CD14-positive monocyte (primary cell): ENCODE measurements at regions not wholly inside any gene's neighbourhood (a gene's known extent, or its start where the extent isn't known, plus 50 kb on each side); places are given as distances from the start of the nearest gene placed in this dataset.

ENCODE experiments used
- DNase-seq, 3 donors: peaks; one replicate each; pipeline ENCODE4 v3.0.0-alpha.2; 2011 to 2022
- H2AFZ ChIP-seq: 2 replicates; pipeline ENCODE4 v1.6.0; 2012; ENCODE audit warnings: mild to moderate bottlenecking, low read depth, low read length, inconsistent platforms; ENCODE audit not compliant: insufficient read depth, poor library complexity, severe bottlenecking
- H3K27ac ChIP-seq, 2 donors: 1 replicate in 1 of 2; 2 replicates in 1 of 2; pipeline ENCODE4 v1.5.1; 2012 to 2013; ENCODE audit warnings: low read length in 2 of 2, control low read depth in 1 of 2, inconsistent platforms in 1 of 2, low read depth in 1 of 2, mild to moderate bottlenecking in 1 of 2
- H3K27me3 ChIP-seq, 2 donors: one replicate each; pipeline versions ENCODE4 v1.6.0 to v1.6.1; 2011 to 2013; ENCODE audit warnings: low read length in 2 of 2; ENCODE audit not compliant: control insufficient read depth in 2 of 2, insufficient read depth in 2 of 2
- H3K36me3 ChIP-seq, 2 donors: replicated peaks in 1 of 2; 1 replicate in 1 of 2; 2 replicates in 1 of 2; pipeline versions ENCODE4 v1.5.1 to v1.6.1; 2012 to 2013; ENCODE audit warnings: low read length in 2 of 2, control low read depth in 1 of 2, inconsistent platforms in 1 of 2, mild to moderate bottlenecking in 1 of 2; ENCODE audit not compliant: insufficient read depth in 2 of 2, control insufficient read depth in 1 of 2
- H3K4me1 ChIP-seq, 2 donors: 1 replicate in 1 of 2; 2 replicates in 1 of 2; pipeline versions ENCODE4 v1.5.1 to v1.6.1; 2012 to 2013; ENCODE audit warnings: low read length in 2 of 2, control low read depth in 1 of 2, inconsistent platforms in 1 of 2, mild to moderate bottlenecking in 1 of 2, moderate library complexity in 1 of 2; ENCODE audit not compliant: insufficient read depth in 2 of 2, control insufficient read depth in 1 of 2
- H3K4me2 ChIP-seq: replicated peaks from 2 replicates; pipeline ENCODE3; 2012; ENCODE audit warnings: low read length, moderate library complexity, mild to moderate bottlenecking; ENCODE audit not compliant: poor library complexity, severe bottlenecking; ENCODE audit errors: extremely low read depth
- H3K4me3 ChIP-seq, 3 experiments: fragments of 200-600 bp in 1 of 3; sonication (generic) in 1 of 3; replicated peaks in 1 of 3; 1 replicate in 2 of 3; 2 replicates in 1 of 3; pipeline ENCODE4 v1.5.1; 2011 to 2013; ENCODE audit warnings: low read length in 3 of 3, mild to moderate bottlenecking in 3 of 3, control low read depth in 2 of 3, low read depth in 2 of 3, inconsistent platforms in 1 of 3, moderate library complexity in 1 of 3
- H3K79me2 ChIP-seq: 2 replicates; pipeline ENCODE4 v1.6.0; 2012; ENCODE audit warnings: mild to moderate bottlenecking, control low read depth, inconsistent platforms, low read length, moderate library complexity; ENCODE audit not compliant: insufficient read depth
- H3K9ac ChIP-seq: 2 replicates; pipeline ENCODE4 v1.6.0; 2017; ENCODE audit warnings: low read length, mild to moderate bottlenecking; ENCODE audit not compliant: insufficient read depth, poor library complexity, severe bottlenecking
- H3K9me3 ChIP-seq, 2 donors: replicated peaks in 1 of 2; 1 replicate in 1 of 2; 2 replicates in 1 of 2; pipeline versions ENCODE4 v1.5.1 to v1.6.1; 2012 to 2013; ENCODE audit warnings: low read length in 2 of 2, control low read depth in 1 of 2; ENCODE audit not compliant: control insufficient read depth in 1 of 2, insufficient read depth in 1 of 2
- H4K20me1 ChIP-seq: 2 replicates; pipeline ENCODE4 v1.6.0; 2012; ENCODE audit warnings: mild to moderate bottlenecking, low read length, control low read depth, moderate library complexity; ENCODE audit not compliant: insufficient read depth
- H3K27ac Mint-ChIP-seq, 7 donors: one replicate each; pipeline ENCODE4 v1.8.0; 2020; ENCODE audit warnings: mild to moderate bottlenecking in 7 of 7, mixed read lengths in 7 of 7, moderate library complexity in 6 of 7, inconsistent platforms in 2 of 7
- H3K27me3 Mint-ChIP-seq, 3 donors: one replicate each; pipeline ENCODE4 v1.8.0; 2021 to 2022; ENCODE audit warnings: low read depth in 3 of 3, mild to moderate bottlenecking in 3 of 3, mixed read lengths in 3 of 3, moderate library complexity in 3 of 3, inconsistent platforms in 1 of 3
- H3K36me3 Mint-ChIP-seq, 2 donors: one replicate each; pipeline ENCODE4 v1.8.0; 2020; ENCODE audit warnings: mixed read lengths in 2 of 2, inconsistent platforms in 1 of 2, mild to moderate bottlenecking in 1 of 2
- H3K4me1 Mint-ChIP-seq: one replicate; pipeline ENCODE4 v1.8.0; 2020; ENCODE audit warnings: mild to moderate bottlenecking, mixed read lengths
- H3K4me3 Mint-ChIP-seq, 2 donors: one replicate each; pipeline ENCODE4 v1.8.0; 2020; ENCODE audit warnings: mild to moderate bottlenecking in 2 of 2, mixed read lengths in 2 of 2, moderate library complexity in 1 of 2
- H3K9me3 Mint-ChIP-seq, 7 donors: one replicate each; pipeline ENCODE4 v1.8.0; 2020 to 2022; ENCODE audit warnings: mixed read lengths in 7 of 7, mild to moderate bottlenecking in 6 of 7, moderate library complexity in 6 of 7, inconsistent platforms in 2 of 7
- WGBS: methylation state at CpG from one replicate; pipeline ENCODE4 v1.1.5; 2013; ENCODE audit warnings: missing lambda C conversion rate; ENCODE audit not compliant: insufficient coverage; 5-methylcytosine and 5-hydroxymethylcytosine counted together
- intact Hi-C, 2 donors: fragments of 100-400 bp; cut with micrococcal nuclease; formaldehyde crosslinking; loops; one replicate each; pipeline versions ENCODE4 v1.15.0 to v1.15.1; 2023
- TF ChIP-seq, protein P1 (sequence below): fragments of 200-600 bp; IDR thresholded peaks from one replicate; pipeline ENCODE4 v1.8.0; 2022; ENCODE audit warnings: antibody characterized with exemption, mild to moderate bottlenecking

DNA sequence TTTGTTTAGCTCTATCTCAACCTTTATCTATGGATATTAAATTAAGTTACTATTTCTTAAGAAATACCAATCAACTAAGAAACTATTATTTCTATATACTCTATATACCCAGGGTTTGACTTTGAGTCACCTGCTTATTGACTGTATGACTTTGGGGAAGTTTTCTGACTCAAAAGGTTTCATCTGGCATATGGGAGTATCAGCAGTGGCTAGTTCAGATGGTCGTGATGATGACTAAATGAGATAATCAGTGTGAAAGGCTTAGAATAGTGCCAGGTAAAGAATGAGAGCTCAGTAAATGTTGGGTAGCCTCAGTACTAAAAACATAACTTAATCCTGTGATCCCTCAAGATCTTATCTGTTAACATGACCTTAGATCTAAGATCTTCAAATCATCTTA, 179.7 kb upstream of the ISL1 start:
- Histone ChIP-seq H2AFZ (no peak overlapping the region), H3K79me2 (no peaks in the 10 kb centered on the region), H3K4me1 (no peaks in the 10 kb centered on the region), H3K9ac (no peak overlapping the region), H3K4me2 (no peak overlapping the region), H3K4me3 (no peak overlapping the region), H4K20me1 (no peaks in the 10 kb centered on the region), H3K9me3 (peaks cover 0 to 3% of the 10 kb centered on the region in 2 donors), H3K27ac (no peak overlapping the region), H3K36me3 (no peaks in the 10 kb centered on the region), H3K27me3 (no peaks in the 10 kb centered on the region)
- Mint-ChIP-seq H3K27me3 (no peaks in the 10 kb centered on the region), H3K9me3 (peaks cover 0 to 5% (median 1%) of the 10 kb centered on the region in 7 donors), H3K4me3 (no peak overlapping the region), H3K36me3 (no peaks in the 10 kb centered on the region), H3K4me1 (no peaks in the 10 kb centered on the region), H3K27ac (no peak overlapping the region)
- TF ChIP-seq, protein P1, sequence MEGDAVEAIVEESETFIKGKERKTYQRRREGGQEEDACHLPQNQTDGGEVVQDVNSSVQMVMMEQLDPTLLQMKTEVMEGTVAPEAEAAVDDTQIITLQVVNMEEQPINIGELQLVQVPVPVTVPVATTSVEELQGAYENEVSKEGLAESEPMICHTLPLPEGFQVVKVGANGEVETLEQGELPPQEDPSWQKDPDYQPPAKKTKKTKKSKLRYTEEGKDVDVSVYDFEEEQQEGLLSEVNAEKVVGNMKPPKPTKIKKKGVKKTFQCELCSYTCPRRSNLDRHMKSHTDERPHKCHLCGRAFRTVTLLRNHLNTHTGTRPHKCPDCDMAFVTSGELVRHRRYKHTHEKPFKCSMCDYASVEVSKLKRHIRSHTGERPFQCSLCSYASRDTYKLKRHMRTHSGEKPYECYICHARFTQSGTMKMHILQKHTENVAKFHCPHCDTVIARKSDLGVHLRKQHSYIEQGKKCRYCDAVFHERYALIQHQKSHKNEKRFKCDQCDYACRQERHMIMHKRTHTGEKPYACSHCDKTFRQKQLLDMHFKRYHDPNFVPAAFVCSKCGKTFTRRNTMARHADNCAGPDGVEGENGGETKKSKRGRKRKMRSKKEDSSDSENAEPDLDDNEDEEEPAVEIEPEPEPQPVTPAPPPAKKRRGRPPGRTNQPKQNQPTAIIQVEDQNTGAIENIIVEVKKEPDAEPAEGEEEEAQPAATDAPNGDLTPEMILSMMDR, result no peak
- no CpG with 5 or more reads among the region's 1 CpG for whole genome bisulfite sequencing
- intact Hi-C loops, result no loop called here
- no peak for DNase-seq

DNA sequence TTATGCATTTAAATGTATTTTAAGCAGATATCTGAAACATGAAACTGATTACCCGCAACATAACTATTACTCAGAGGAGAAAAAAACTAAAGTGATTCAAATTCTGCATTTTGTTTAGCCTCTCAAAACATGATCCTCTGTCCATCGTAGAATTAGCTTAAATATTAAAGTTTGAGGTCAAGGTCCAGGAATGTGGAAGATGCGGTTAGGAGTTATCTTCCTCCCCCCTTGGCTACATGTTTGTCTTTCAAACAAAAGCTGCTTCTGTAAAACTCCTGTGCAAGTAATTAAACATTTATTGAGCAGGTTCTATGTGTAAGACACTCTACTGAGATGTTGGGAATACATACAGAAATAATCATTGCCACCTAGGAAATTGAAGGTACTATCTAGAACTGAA, 175.0 kb upstream of the ISL1 start:
- Histone ChIP-seq H3K4me3 (no peak overlapping the region), H3K27ac (no peak overlapping the region), H3K9ac (no peak overlapping the region), H3K27me3 (no peaks in the 10 kb centered on the region), H4K20me1 (no peaks in the 10 kb centered on the region), H3K9me3 (no peaks in the 10 kb centered on the region), H3K4me1 (no peaks in the 10 kb centered on the region), H3K36me3 (no peaks in the 10 kb centered on the region), H2AFZ (no peak overlapping the region), H3K79me2 (no peaks in the 10 kb centered on the region), H3K4me2 (no peak overlapping the region)
- no peak for DNase-seq
- Mint-ChIP-seq H3K9me3 (peaks cover 0 to 4% (median 0%) of the 10 kb centered on the region in 7 donors), H3K4me3 (no peak overlapping the region), H3K36me3 (no peaks in the 10 kb centered on the region), H3K27ac (no peak overlapping the region), H3K4me1 (no peaks in the 10 kb centered on the region), H3K27me3 (no peaks in the 10 kb centered on the region)
- intact Hi-C loops, result no loop called here
- TF ChIP-seq, protein P1, result no peak
- no CpG with 5 or more reads among the region's 3 CpGs for WGBS
